Activated CD8-positive, alpha-beta T cell treated with anti-CD3 and anti-CD28 coated beads for 36 hours (primary cell): ENCODE measurements at regions not wholly inside any gene's neighbourhood (a gene's known extent, or its start where the extent isn't known, plus 50 kb on each side); places are given as distances from the start of the nearest gene placed in this dataset.

ENCODE experiments used
- ATAC-seq: fragments of 200-7000 bp; cut with Tn5 transposase; one replicate; pipeline ENCODE4 v1.10.0; 2021; ENCODE audit warnings: mild to moderate bottlenecking, moderate library complexity
- CTCF ChIA-PET: fragments of 350-600 bp; sonication (Branson Sonifier 250); formaldehyde crosslinking; loops from one replicate; lab custom pipeline; 2021; ENCODE audit warnings: antibody characterized with exemption; lab: Charles Lee
- POLR2A ChIA-PET: fragments of 350-600 bp; sonication (Branson Sonifier 250); formaldehyde crosslinking; loops from one replicate; lab custom pipeline; 2021; ENCODE audit warnings: antibody characterized with exemption; lab: Charles Lee
- DNase-seq: peaks from one replicate; pipeline ENCODE4 v3.0.0-alpha.2; 2020
- H3K27ac Mint-ChIP-seq: one replicate; pipeline ENCODE4 v1.8.0; 2021; ENCODE audit warnings: mild to moderate bottlenecking, mixed read lengths
- H3K27me3 Mint-ChIP-seq: one replicate; pipeline ENCODE4 v1.8.0; 2021; ENCODE audit warnings: mixed read lengths
- H3K36me3 Mint-ChIP-seq: one replicate; pipeline ENCODE4 v1.8.0; 2021; ENCODE audit warnings: low read depth, mixed read lengths
- H3K4me1 Mint-ChIP-seq: one replicate; pipeline ENCODE4 v1.8.0; 2021; ENCODE audit warnings: low read depth, mixed read lengths
- H3K4me3 Mint-ChIP-seq: one replicate; pipeline ENCODE4 v1.8.0; 2021; ENCODE audit warnings: mild to moderate bottlenecking, moderate library complexity, mixed read lengths
- H3K9me3 Mint-ChIP-seq: one replicate; pipeline ENCODE4 v1.8.0; 2021; ENCODE audit warnings: mixed read lengths
- CTCF ChIP-seq: fragments of 200-600 bp; IDR thresholded peaks from one replicate; pipeline ENCODE4 v1.8.0; 2022; ENCODE audit warnings: antibody characterized with exemption, mild to moderate bottlenecking
- intact Hi-C: fragments of 100-400 bp; cut with micrococcal nuclease; formaldehyde crosslinking; loops from one replicate; pipeline ENCODE4 v1.10.0; 2022

DNA sequence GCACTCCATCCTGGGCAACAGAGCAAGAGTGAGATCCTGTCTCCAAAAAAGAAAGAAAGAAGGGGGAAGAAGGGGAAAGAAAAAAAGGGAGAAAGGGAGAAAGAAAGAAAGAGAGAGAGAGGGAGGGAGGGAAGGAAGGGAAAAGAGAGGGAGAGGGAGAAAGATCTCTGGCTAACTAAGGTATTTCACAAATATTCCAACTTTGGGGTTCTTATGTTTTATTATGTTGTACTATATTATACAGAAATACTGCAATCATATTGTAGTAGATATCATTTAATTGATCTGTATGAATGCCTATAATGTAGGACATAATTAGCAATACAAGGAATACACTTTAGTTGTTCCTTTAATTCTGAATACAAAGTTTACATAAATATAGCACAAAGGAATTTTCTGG, 70.1 kb upstream of the STAM2 start:
- no peaks in the 10 kb centered on the region for H3K36me3 Mint-ChIP-seq
- H3K4me1 Mint-ChIP-seq, result no peaks in the 10 kb centered on the region
- peaks cover 6% of the 10 kb centered on the region for H3K27me3 Mint-ChIP-seq
- H3K4me3 Mint-ChIP-seq, result no peak overlapping the region
- H3K9me3 Mint-ChIP-seq, result peaks cover 6% of the 10 kb centered on the region
- intact Hi-C loops, result no loop called here
- no peak for ATAC-seq
- ChIA-PET CTCF (no interaction called here), POLR2A (no interaction called here)
- DNase-seq, result no peak
- no peak overlapping the region for H3K27ac Mint-ChIP-seq
- TF ChIP-seq CTCF, result no peak

GRCh38 chr2:152246686-152247336, 71.2 kb upstream of the STAM2 start:
- no peak for TF ChIP-seq CTCF
- POLR2A ChIA-PET, result no interaction called here
- no peak for DNase-seq
- ATAC-seq, result no peak
- Mint-ChIP-seq H3K4me3 (no peak overlapping the region), H3K27me3 (peaks cover 6% of the 10 kb centered on the region), H3K4me1 (no peaks in the 10 kb centered on the region), H3K36me3 (no peaks in the 10 kb centered on the region), H3K27ac (no peak overlapping the region), H3K9me3 (no peaks in the 10 kb centered on the region)
- CTCF ChIA-PET, result no interaction called here
- intact Hi-C loops, result no loop called here

DNA sequence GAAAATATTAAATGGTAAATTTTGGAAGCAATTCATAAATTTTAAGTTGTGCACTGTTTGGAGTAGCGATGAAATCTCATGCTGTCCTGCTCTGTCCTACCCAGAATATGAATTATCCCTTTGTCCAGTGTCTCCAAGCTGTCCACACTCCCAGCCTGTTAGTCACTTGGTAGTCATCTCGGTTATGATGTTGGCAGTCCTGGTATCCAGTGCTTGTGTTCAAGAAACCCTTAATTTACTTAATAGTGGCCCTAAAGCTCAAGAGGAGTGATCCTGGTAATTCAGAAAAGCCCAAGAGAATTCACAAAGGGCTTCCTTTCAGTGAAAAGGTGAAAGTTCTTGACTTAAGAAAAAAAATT, 71.8 kb upstream of the STAM2 start:
- H3K27ac Mint-ChIP-seq, result no peak overlapping the region
- POLR2A ChIA-PET, result no interaction called here
- no peak overlapping the region for H3K4me3 Mint-ChIP-seq
- H3K9me3 Mint-ChIP-seq, result no peaks in the 10 kb centered on the region
- H3K36me3 Mint-ChIP-seq, result no peaks in the 10 kb centered on the region
- peaks cover 6% of the 10 kb centered on the region for H3K27me3 Mint-ChIP-seq
- CTCF ChIA-PET, result no interaction called here
- TF ChIP-seq CTCF, result no peak
- no peaks in the 10 kb centered on the region for H3K4me1 Mint-ChIP-seq
- intact Hi-C loops, result no loop called here
- DNase-seq (no peak), ATAC-seq (no peak)

DNA sequence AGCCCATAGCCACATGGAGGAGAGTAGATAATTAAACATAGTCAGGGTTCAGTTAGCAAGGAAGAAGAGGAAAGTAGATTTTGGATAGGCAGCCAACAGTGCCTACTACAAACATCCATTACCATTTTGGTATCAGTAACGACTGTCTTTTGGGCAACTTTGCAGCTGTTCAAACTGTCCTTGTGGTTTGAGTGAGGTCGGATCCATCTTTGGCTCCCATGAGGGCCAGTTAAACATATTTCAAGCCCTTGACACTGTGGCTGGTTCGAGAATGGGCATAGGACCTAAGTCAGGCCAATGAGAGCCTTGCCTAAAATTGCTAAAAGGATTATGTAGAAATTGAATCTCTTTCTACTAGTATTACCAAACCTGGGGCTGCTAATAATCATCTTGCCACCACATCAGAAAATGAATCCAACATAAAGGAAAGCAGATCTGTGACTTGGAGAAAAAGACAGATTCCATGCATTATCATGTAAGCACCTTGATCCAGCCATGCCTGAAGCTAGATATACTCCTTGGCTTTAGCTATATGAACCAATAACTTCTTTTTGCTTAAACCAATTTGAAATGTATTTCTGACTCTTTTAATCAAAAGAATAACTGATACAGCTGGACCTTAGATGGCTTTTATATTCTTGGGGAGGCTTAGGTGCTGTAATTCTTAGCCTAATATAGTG, 75.0 kb upstream of the STAM2 start:
- no peak for DNase-seq
- no peak overlapping the region for H3K27ac Mint-ChIP-seq
- no peaks in the 10 kb centered on the region for H3K4me1 Mint-ChIP-seq
- CTCF ChIA-PET, result no interaction called here
- no peak overlapping the region for H3K4me3 Mint-ChIP-seq
- POLR2A ChIA-PET, result no interaction called here
- H3K36me3 Mint-ChIP-seq, result no peaks in the 10 kb centered on the region
- ATAC-seq, result no peak
- peaks cover 2% of the 10 kb centered on the region for H3K27me3 Mint-ChIP-seq
- H3K9me3 Mint-ChIP-seq, result no peaks in the 10 kb centered on the region
- TF ChIP-seq CTCF, result no peak
- intact Hi-C loops, result no loop called here

DNA sequence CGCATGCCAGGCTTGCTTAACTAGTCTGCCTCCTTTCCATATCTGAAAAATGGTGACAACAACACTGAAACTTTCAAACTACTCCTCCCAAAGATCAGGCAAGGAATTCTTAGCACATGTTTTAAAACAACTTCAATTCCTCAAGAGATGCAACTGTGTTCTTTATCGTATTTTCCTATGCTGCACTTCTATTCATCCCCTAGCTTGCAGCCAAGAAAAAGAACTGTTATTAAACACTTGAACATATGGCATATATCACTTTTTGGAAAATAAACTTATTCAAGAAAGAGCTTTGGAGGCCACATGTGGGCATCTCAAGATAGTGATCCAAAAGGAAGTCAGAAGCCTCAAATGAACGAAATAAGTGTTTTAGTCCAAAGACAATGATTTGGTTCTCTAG, 75.6 kb upstream of the STAM2 start:
- Mint-ChIP-seq H3K27ac (no peak overlapping the region), H3K9me3 (no peaks in the 10 kb centered on the region), H3K4me1 (no peaks in the 10 kb centered on the region), H3K36me3 (no peaks in the 10 kb centered on the region), H3K27me3 (peaks cover 2% of the 10 kb centered on the region), H3K4me3 (no peak overlapping the region)
- CTCF ChIA-PET, result no interaction called here
- no peak for ATAC-seq
- DNase-seq, result no peak
- intact Hi-C loops, result no loop called here
- no peak for TF ChIP-seq CTCF
- POLR2A ChIA-PET, result no interaction called here
